HG02970 (cell line): ENCODE measurements at regions not wholly inside any gene's neighbourhood (a gene's known extent, or its start where the extent isn't known, plus 50 kb on each side); places are given as distances from the start of the nearest gene placed in this dataset.
"Not testable (repeated sequence)": the region's sequence is repeated elsewhere in the genome, so short reads cannot be mapped to it uniquely, and the experiment has no call there.

Experiments used
- ATAC-seq: cut with Tn5 transposase; IDR thresholded peaks from one replicate; pipeline ENCODE4 v1.9.1; 2021; ENCODE audit warnings: mild to moderate bottlenecking, moderate library complexity, moderate number of reproducible peaks; ENCODE audit not compliant: unreplicated experiment, low FRiP score

GRCh38 chr1:104636581-104636980 is 886.9 kb downstream of the AMY1C start:
- ATAC-seq, result no peak

GRCh38 chr1:104646233-104646632 is 896.5 kb downstream of the AMY1C start:
- no peak for ATAC-seq

- ATAC-seq, result peak; percentile 49
Measured at GRCh38 chr1:104648269-104648691, 898.6 kb downstream of the AMY1C start.

DNA sequence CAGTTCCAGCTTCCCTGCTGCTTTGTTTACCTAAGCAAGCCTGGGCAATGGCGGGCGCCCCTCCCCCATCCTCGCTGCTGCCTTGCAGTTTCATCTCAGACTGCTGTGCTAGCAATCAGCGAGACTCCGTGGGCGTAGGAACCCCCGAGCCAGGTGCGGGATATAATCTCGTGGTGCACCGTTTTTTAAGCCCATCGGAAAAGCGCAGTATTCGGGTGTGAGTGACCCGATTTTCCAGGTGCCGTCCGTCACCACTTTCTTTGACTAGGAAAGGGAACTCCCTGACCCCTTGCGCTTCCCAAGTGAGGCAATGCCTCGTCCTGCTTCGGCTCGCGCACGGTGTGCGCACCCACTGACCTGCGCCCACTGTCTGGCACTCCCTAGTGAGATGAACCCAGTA is 914.7 kb downstream of the AMY1C start:
- not testable (repeated sequence) for ATAC-seq

GRCh38 chr1:104665300-104665699 is 915.6 kb downstream of the AMY1C start:
- ATAC-seq, result no peak

- no peak for ATAC-seq
Measured at GRCh38 chr1:104671684-104672353, 922.1 kb downstream of the AMY1C start.

DNA sequence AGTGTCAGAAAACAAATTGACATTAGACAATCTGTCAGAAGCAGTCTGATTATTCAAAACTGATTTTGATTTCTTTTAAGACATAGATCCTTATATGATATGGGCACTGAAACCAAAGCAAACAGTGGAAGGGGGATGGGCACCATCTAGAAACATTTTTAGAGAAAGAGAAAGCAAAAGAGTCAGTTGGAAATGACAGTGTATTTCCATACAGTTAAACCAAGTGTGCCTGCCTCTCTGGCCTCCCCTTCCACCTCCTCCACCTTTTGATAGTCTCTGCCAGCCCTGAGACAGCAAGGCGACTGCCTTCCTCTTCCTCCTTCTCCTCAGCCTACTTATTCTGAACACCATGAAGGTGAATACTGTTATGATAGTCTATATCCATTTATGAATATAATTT is 949.7 kb downstream of the AMY1C start:
- no peak for ATAC-seq

GRCh38 chr1:104702731-104703130 is 953.0 kb downstream of the AMY1C start:
- ATAC-seq, result no peak

DNA sequence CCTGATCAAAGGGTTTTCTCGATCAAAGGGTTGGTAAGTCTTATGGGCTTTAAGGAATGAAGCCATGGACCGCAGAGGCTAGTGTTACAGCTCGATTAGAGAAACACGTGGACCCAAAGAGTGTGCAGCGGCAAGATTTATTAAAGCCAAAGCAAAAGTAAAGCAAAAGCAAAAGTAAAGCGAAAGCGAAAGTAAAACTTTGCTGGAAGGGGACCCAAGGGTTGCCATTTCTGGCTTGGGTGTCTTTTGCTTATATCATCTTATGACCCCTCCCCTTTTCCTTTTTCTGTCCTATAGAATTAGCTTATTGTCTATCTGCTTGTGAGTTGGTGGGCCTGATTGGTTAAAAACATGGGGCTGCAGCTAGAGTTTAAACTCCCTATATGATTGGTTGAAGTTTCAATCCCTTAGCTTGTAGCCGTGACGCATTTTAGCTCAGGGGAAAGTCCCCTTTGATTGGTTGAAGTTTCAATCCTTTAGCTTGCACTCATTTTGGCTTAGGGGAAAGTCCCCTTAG is 957.0 kb downstream of the AMY1C start:
- ATAC-seq, result no peak

- no peak for ATAC-seq
Measured at GRCh38 chr1:104718752-104719151, 969.1 kb downstream of the AMY1C start.

DNA sequence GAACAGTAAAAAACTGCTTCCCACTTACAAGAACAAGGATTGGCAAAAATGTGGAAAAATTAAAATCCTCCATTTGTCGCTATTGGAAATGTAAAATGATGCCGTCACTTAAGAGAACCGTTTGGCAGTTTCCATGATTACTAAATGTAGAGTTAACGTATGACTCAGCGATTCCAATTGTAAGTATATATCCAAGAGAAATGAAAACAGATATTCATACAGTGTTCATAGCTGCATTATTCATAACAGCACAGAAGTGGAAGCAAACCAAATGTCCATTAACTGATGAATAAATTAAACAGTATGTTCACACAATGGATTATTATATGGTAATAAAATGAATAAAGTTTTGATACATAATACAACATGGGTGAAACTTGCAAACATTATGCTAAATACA is 971.0 kb downstream of the AMY1C start:
- ATAC-seq, result no peak

- no peak for ATAC-seq
Measured at GRCh38 chr1:104726917-104727316, 977.2 kb downstream of the AMY1C start.

GRCh38 chr1:104733866-104734265 is 984.2 kb downstream of the AMY1C start:
- no peak for ATAC-seq

DNA sequence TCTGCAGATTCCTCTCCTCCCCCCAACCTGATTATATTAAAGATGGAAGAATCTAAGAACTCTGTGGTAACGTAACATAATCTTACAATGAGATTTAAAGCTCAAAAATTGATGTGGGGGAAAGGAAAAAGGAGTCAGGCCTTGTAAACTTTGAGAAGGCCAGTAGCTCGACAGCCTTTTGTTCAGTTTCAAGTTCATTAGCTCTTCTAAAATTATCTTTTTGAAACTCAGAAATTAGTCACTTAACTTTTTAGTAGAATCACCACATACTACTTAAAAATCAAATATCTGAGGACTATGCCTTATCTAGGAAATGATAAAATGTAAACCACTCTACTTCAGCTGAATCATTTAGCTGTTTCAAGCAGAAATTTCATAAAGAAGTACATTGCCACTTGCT is 996.2 kb downstream of the AMY1C start:
- ATAC-seq, result no peak

- ATAC-seq, result no peak
Measured at GRCh38 chr1:104746994-104747393, 997.3 kb downstream of the AMY1C start.

DNA sequence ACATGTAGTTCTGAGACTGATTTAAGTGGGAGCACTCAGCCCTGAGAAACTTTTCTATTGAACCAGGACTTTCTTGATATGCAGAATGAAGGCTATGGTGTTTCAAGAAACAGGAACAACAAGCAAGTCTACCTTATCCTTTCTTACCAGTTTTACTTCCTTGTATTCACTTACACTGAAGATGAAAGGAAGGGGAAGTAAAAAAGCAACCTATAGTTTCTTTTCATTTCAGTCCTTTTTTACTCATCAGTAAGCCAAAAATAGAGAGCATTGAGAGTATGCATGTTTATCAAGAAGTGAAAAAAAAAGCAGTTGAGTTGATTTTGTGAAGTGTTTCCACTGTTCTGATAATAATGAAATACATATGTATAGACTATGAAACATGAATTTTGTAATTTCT is 1010.3 kb downstream of the AMY1C start:
- ATAC-seq, result peak; percentile 84

DNA sequence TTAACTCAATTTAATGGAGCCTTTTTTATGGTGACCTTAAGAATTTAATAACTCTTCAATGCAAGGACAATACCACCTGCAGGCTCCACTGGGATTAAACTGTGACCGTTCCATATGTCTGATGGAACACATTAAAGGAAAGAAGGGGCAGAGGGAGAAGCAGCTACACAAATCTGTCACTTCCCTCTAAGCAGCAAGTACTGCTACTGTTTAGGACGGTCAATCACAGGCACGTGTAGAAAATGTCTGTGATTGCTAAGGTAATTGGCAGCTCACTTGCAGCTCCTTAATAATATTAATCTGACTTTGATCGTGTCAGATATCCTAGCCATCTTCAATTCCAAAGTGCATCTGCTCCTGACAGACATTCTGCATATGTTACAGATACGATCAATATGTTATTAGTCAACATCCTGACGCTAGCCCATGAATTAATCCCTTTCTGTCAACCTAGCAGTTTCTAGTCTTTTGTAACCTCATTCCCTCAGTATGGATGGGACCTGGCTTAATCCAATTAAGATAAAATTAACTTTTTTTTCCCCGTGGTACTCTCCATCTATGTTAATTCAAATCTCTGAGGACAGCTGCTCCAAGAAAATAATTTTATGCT is 1012.4 kb downstream of the AMY1C start:
- no peak for ATAC-seq

GRCh38 chr1:104765085-104765484 is 1015.4 kb downstream of the AMY1C start:
- peak; percentile 68 for ATAC-seq

DNA sequence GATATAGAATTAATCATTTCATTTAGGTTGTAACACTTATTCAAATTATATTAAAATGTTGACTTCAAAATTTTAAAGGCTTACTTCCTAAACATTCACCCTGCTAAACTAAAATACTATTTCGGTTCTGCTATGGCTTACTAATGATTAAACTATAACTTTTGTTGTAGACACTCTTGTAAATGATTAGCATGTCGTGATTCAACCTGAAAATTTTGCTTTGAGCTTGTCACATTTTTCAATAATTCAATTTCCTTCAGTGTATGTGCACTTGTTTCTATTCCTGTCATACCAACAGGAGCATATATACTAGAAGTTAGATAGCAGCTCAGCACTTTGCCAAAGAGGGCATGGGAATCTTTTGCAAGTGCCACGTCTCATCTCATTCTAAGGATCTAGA is 1018.8 kb downstream of the AMY1C start:
- ATAC-seq, result peak; percentile 72

DNA sequence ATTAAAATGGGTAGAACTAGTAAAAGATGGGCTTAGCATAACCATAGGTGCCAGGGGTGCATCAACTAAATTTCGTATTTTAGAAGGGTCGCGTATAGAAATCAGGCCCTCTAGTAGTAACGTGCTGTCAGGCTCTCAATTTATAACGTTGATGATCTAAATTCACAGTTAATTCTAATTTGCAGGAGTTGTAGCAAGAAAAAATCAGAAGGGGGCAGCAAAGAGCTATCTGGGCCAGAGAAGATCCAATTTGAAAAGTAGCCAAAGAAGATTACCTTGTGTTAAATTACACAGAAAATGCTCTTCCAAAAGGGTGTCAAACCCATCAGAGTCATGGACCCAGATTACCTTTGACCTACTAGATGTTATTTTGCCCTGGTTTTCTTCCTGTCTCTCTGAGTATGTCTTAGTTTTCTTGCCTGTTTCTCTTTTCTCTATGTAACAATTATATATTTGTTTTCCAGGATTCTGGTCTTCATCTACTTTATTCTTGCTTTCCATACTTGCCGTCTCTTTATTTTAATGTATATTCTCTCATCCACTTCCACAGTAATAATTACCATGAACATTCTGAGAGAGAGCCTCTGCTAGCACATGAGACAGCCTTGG is 1030.9 kb downstream of the AMY1C start:
- no peak for ATAC-seq

DNA sequence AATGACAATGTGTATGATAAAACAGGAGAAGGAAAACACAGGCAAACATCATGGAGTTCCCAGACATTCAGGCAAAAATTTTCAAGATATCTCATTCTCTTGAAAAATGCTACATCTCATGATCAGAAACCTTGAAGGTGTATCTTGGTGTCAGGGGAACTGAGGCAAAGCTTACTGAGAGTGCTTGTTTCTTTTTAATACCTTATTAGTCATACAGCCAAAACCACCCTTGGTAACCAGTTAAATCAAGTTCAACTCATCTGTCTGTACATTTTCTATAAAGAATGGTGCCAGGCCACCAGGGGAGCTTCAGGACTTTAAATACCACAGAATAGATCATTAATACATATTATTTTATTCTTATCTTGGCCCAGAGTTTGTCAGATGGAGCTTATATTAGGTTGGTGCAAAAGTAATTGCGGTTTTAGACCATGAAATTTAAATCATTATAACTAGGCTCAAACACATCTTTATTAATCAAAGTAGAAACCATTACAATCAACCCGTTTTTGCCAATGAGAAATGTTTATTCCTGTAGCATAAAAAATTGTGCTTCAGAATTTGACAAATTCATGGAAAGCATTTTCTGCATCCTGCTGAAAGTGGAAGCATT is 1036.0 kb downstream of the AMY1C start:
- ATAC-seq, result no peak
